ENCODE measurements at regions not wholly inside any gene's neighbourhood (a gene's known extent, or its start where the extent isn't known, plus 50 kb on each side); places are given as distances from the start of the nearest gene placed in this dataset.
A peak's percentile ranks its signal among the peaks of the same experiment; 100 is the strongest.

GRCh38 chr16:88298833-88299745 is 83.7 kb upstream of the ZNF469 start:
- 73 to 100% methylated on average over 2 to 9 of the region's 14 CpGs; no CpG with 5 or more reads in 8 of the 10 experiments for WGBS, 10 experiments
- in situ Hi-C loops (cut with MboI; ENCODE audit: low pct_unique_long_range_greater_than_20kb in 2 of 9, low sequenced_read_pairs in 9 of 9, unreplicated experiment in 9 of 9): no loop called here
- ATAC-seq (replicated peaks in 6 of 8): no peak
- peaks cover 7 to 9% of the 10 kb centered on the region in 2 donors for H3K4me1 ChIP-seq (replicated peaks in 1 of 2)
- no peak overlapping the region for H3K4me3 ChIP-seq
- H3K27ac ChIP-seq: no peak overlapping the region

DNA sequence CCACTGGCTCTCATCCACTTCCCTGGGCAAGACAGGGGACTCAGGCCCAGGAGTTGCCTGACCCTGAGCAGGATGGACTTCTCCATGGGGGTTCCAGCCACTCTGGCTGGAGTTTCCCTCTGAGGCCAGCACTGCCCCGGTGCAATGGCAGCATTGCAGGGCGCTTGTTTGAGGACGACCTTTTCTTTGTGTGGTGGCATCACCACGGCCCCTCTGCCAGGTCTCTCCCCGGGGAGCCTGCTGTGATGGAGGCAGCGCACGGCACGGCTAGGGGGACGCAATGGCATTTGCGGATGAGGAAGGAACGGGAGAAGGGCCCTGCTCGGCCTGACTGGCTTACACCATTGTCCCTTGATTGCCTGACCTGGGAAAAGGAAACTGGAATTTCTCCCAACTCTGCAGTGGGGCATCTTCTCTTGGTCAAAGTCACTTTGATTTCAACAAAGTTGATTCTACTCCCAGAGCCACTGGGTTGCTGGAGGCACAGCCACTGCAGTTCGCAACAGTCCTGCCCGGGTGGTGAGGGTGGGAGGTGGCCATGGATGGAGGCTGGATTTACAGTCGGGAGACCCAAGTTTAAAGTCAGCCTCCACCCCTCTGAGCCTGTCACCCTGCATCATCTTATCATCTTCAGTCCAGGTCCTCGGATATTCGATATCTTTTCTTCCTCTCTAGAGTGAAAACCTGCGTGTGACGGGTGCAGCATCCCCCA is 82.9 kb upstream of the ZNF469 start:
- 67 to 95% (median 87%) methylated on average over 1 to 12 of the region's 19 CpGs; no CpG with 5 or more reads in 2 of the 10 experiments for WGBS, 10 experiments
- Histone ChIP-seq H3K4me1 (replicated peaks in 1 of 2) (peaks cover 7 to 9% of the 10 kb centered on the region in 2 donors), H3K27ac (no peak overlapping the region), H3K4me3 (no peak overlapping the region)
- ATAC-seq (replicated peaks in 6 of 8): no peak
- in situ Hi-C loops (cut with MboI; ENCODE audit: low pct_unique_long_range_greater_than_20kb in 2 of 9, low sequenced_read_pairs in 9 of 9, unreplicated experiment in 9 of 9): no loop called here

DNA sequence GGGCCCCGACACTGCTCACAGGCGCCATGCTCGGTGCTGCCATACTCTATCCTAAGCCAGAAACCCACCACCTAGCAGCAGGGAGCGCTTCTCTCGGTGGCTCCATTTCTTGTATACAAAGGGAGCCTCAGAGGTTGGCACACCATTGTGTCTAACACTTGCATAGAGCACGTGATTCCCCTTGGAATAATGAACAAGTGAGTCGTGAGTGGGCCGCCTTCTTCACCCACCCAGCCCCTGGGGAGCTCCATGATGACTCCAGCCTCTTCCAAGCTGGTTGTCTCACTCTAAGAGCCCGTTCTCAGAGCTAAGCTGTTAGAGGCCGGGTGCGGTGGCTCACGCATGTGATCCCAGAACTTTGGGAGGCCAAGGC is 82.3 kb upstream of the ZNF469 start:
- in situ Hi-C loops (cut with MboI; ENCODE audit: low pct_unique_long_range_greater_than_20kb in 2 of 9, low sequenced_read_pairs in 9 of 9, unreplicated experiment in 9 of 9): no loop called here

DNA sequence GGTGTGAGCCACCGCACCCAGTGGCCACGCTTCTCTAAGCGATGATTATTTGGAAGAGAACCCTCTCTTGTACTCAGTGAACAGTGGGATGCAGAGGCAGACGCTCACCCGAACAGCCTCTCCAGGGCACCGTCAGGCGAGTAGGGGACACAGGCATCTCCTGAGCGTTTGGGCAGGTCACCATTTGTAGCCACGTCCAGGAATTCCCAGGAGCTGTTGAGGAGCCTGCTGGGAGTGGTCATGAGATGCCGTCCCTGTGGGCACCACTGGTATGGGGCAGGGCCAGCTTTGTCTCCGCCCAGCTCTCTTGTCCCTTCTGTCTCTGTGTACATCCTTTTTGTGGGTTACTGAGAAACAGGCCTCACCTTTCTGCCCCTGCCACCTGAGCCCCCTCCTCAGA is 81.3 kb upstream of the ZNF469 start:
- Histone ChIP-seq H3K27ac (no peak overlapping the region), H3K4me3 (no peak overlapping the region), H3K4me1 (replicated peaks in 1 of 2) (no peaks in the 10 kb centered on the region)
- in situ Hi-C loops (cut with MboI; ENCODE audit: low pct_unique_long_range_greater_than_20kb in 2 of 9, low sequenced_read_pairs in 9 of 9, unreplicated experiment in 9 of 9): no loop called here
- 40 to 100% (median 83%) methylated on average over 1 to 7 of the region's 11 CpGs; no CpG with 5 or more reads in 4 of the 10 experiments for WGBS, 10 experiments
- no peak for ATAC-seq (replicated peaks in 6 of 8)

More for the DNA sequence above, 82.3 kb upstream of the ZNF469 start:
- Histone ChIP-seq H3K27ac (no peak overlapping the region), H3K4me1 (replicated peaks in 1 of 2) (peaks cover 6 to 8% of the 10 kb centered on the region in 2 donors), H3K4me3 (no peak overlapping the region)
- 54 to 100% (median 68%) methylated on average over 1 to 6 of the region's 12 CpGs; no CpG with 5 or more reads in 3 of the 10 experiments for WGBS, 10 experiments
- ATAC-seq (replicated peaks in 6 of 8): no peak

DNA sequence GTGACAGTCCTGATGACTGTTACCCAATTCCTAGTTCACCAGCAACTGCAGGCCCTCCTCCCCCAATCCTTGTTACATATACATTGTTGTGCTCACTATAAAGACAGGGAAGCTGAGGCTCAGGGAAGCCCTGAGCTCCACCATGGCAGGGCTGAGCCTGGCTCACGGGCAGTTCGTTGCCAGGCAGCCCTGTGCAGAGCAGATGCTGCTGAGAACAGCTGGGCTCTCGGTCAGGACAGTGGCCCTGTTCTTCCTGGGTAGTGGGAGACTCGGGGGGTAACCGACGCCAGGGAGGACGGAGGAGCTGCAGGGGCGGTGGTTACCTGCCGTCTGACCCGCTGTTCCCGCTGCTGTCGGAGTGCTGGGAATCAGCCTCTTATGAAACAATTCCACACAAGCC is 80.9 kb upstream of the ZNF469 start:
- in situ Hi-C loops (cut with MboI; ENCODE audit: low pct_unique_long_range_greater_than_20kb in 2 of 9, low sequenced_read_pairs in 9 of 9, unreplicated experiment in 9 of 9): no loop called here
- Histone ChIP-seq H3K4me3 (no peak overlapping the region), H3K27ac (no peak overlapping the region), H3K4me1 (replicated peaks in 1 of 2) (no peaks in the 10 kb centered on the region)
- no peak for ATAC-seq (replicated peaks in 6 of 8)
- WGBS, 10 experiments: 23 to 100% (median 79%) methylated on average over 1 to 9 of the region's 12 CpGs; no CpG with 5 or more reads in 2 of the 10 experiments

DNA sequence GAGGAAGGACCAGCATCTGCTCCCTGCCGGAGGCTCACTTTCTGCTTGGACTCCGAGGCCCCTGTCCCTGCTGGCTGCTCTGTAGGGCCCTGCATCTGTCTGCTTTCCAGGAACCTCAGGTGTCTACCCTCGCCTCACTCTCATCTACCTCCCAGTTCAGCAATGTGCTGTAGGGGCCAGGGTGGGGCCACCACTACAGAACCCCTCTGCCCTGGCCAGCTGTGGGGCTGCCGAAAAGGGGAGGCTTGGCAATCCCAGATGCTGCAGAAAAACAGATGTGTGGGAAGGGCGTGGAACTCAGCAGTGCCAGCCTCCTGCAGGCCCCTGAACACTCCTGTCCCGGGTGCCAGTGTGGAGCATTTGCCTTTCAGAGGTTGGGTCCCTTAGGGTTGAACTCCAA is 80.1 kb upstream of the ZNF469 start:
- H3K27ac ChIP-seq: no peak overlapping the region
- 71 to 80% (median 76%) methylated on average over 2 to 3 of the region's 6 CpGs; no CpG with 5 or more reads in 7 of the 10 experiments for WGBS, 10 experiments
- in situ Hi-C loops (cut with MboI; ENCODE audit: low pct_unique_long_range_greater_than_20kb in 2 of 9, low sequenced_read_pairs in 9 of 9, unreplicated experiment in 9 of 9): no loop called here
- ATAC-seq (replicated peaks in 6 of 8): no peak
- H3K4me3 ChIP-seq: no peak overlapping the region
- H3K4me1 ChIP-seq (replicated peaks in 1 of 2): no peaks in the 10 kb centered on the region

DNA sequence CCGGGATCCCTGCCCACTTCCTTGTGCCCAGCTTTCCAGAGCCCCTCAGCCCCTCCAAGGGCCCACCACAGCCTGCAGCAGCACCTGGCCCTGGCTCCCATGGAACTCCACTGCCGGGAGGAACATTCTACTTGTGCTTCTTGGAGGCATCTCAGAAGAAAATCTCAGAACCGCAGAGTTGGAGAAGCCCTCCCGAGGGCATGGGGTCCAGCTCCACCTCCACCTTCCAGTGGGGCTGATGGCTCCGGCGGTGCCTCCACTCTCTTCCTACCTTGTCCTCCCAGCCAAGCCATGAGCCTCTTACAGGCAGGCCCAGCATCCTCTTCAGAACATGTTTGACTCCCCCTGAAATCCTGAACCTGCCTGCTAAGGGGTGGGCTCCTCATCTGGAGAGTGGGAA is 79.4 kb upstream of the ZNF469 start:
- WGBS, 10 experiments: 60 to 73% (median 67%) methylated on average over 1 to 3 of the region's 6 CpGs; no CpG with 5 or more reads in 7 of the 10 experiments
- Histone ChIP-seq H3K4me1 (replicated peaks in 1 of 2) (no peaks in the 10 kb centered on the region), H3K27ac (no peak overlapping the region), H3K4me3 (no peak overlapping the region)
- no peak for ATAC-seq (replicated peaks in 6 of 8)
- in situ Hi-C loops (cut with MboI; ENCODE audit: low pct_unique_long_range_greater_than_20kb in 2 of 9, low sequenced_read_pairs in 9 of 9, unreplicated experiment in 9 of 9): no loop called here

DNA sequence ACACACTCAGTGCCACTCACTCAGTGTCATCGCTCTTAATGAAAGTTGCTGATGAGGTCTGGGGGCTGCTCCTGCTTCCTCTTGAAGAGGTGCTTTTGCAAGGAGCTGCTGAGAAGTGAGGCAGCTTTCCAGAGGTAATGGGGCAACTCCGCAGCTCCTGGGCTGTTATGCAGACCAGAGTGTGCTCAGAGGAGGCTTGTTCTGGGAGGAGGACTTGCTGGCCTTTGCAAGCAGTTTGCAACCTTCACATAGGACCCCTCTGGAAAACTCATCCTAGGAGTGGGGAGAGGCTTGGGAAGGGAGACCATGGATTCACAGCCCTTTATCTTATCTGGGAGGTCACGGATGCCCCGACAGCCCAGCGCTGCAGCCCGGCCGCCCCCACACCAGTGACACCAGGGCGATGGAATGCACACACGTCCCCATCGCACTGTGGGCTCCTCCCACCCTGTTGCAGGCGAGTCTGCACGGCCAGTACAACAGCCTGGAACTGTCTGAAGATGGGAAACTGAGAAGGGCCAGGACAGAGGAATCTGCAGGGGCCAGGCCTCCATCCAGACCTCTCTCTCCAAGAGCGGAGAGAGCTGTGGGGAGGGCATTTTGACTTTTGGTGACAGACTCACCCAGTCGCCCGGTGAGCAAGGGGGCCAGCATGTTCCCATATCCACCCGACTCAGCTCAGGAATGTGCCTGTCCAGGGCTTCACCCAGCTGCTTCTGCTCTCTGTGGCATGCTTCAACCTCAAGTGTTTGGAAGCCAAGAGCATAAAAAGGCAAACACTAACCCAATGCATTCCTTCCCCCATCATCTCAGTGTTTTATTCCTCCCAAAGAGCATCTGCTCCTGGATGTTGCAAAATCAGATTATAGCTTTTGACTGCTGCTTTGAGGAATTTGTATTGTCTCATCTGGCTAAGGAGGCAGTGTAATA is 78.6 kb upstream of the ZNF469 start:
- WGBS, 10 experiments: 43 to 85% (median 67%) methylated on average over 1 to 8 of the region's 16 CpGs; no CpG with 5 or more reads in 5 of the 10 experiments
- no peaks in the 10 kb centered on the region for H3K4me1 ChIP-seq (replicated peaks in 1 of 2)
- H3K4me3 ChIP-seq: no peak overlapping the region
- no peak overlapping the region for H3K27ac ChIP-seq
- in situ Hi-C loops (cut with MboI; ENCODE audit: low pct_unique_long_range_greater_than_20kb in 2 of 9, low sequenced_read_pairs in 9 of 9, unreplicated experiment in 9 of 9): no loop called here
- peak in 6 of 8 experiments; percentile 26 to 95 (median 60) for ATAC-seq (replicated peaks in 6 of 8)

DNA sequence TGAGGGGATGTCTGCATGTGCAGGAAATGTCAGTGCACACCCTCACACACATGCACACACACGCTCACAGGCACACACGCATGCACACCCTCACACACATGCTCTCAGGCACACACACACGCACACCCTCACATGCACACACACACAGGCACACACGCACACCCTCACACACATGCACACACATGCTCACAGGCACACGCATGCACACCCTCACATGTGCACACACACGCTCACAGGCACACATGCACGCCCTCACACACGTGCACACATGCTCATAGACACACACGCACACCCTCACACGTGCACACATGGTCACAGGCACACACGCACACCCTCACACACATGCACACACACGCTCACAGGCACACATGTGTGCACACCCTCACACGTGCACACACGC is 77.6 kb upstream of the ZNF469 start:
- 0 to 100% (median 86%) methylated on average over 1 to 10 of the region's 14 CpGs; no CpG with 5 or more reads in 4 of the 10 experiments for WGBS, 10 experiments
- in situ Hi-C loops (cut with MboI; ENCODE audit: low pct_unique_long_range_greater_than_20kb in 2 of 9, low sequenced_read_pairs in 9 of 9, unreplicated experiment in 9 of 9): no loop called here
- no peak overlapping the region for H3K27ac ChIP-seq

GRCh38 chr16:88306411-88306810 is 76.3 kb upstream of the ZNF469 start:
- in situ Hi-C loops (cut with MboI; ENCODE audit: low pct_unique_long_range_greater_than_20kb in 2 of 9, low sequenced_read_pairs in 9 of 9, unreplicated experiment in 9 of 9): no loop called here
- Histone ChIP-seq H3K4me1 (replicated peaks in 1 of 2) (no peaks in the 10 kb centered on the region), H3K27ac (no peak overlapping the region), H3K4me3 (no peak overlapping the region)
- WGBS, 10 experiments: 54 to 95% (median 82%) methylated on average over 3 to 5 of the region's 8 CpGs; no CpG with 5 or more reads in 6 of the 10 experiments
- ATAC-seq (replicated peaks in 6 of 8): no peak

More for the DNA sequence above, 77.6 kb upstream of the ZNF469 start:
- H3K4me1 ChIP-seq (replicated peaks in 1 of 2): no peaks in the 10 kb centered on the region
- H3K4me3 ChIP-seq: no peak overlapping the region
- no peak for ATAC-seq (replicated peaks in 6 of 8)

GRCh38 chr16:88306860-88307545 is 75.8 kb upstream of the ZNF469 start:
- in situ Hi-C loops (cut with MboI; ENCODE audit: low pct_unique_long_range_greater_than_20kb in 2 of 9, low sequenced_read_pairs in 9 of 9, unreplicated experiment in 9 of 9): no loop called here
- ATAC-seq (replicated peaks in 6 of 8): no peak
- H3K4me3 ChIP-seq: no peak overlapping the region
- H3K27ac ChIP-seq: no peak overlapping the region
- H3K4me1 ChIP-seq (replicated peaks in 1 of 2): no peaks in the 10 kb centered on the region
- WGBS, 10 experiments: 8 to 94% (median 44%) methylated on average over 2 to 6 of the region's 6 CpGs

Data from motor neuron (in vitro differentiated cells).